Prostate gland (tissue), 2 donors: ENCODE measurements at regions not wholly inside any gene's neighbourhood (a gene's known extent, or its start where the extent isn't known, plus 50 kb on each side); places are given as distances from the start of the nearest gene placed in this dataset.

ENCODE experiments used
- CTCF ChIP-seq, 4 experiments: fragments of 200-600 bp in 2 of 4; fragments of 450-650 bp in 2 of 4; sonication (generic) in 2 of 4; IDR thresholded peaks; 1 replicate in 3 of 4; 2 replicates in 1 of 4; pipeline ENCODE4 v1.5.1; 2016 to 2019; ENCODE audit warnings: antibody characterized with exemption in 4 of 4, mild to moderate bottlenecking in 2 of 4, moderate library complexity in 2 of 4
- POLR2A ChIP-seq: fragments of 450-650 bp; IDR thresholded peaks from one replicate; pipeline ENCODE4 v1.6.1; 2016; ENCODE audit warnings: antibody characterized with exemption, mild to moderate bottlenecking

GRCh38 chr13:34307607-34308006 is 489.7 kb downstream of the RFC3 start:
- TF ChIP-seq CTCF (IDR thresholded peaks at IDR 0.05) = no peak
- no peak for TF ChIP-seq POLR2A
